Epithelial cell of esophagus (primary cell): ENCODE measurements at regions not wholly inside any gene's neighbourhood (a gene's known extent, or its start where the extent isn't known, plus 50 kb on each side); places are given as distances from the start of the nearest gene placed in this dataset.

Experiments used
- DNase-seq: peaks from one replicate; pipeline ENCODE4 v3.0.0; 2010; ENCODE audit warnings: low read depth
- H3K4me3 ChIP-seq: 2 replicates; pipeline ENCODE4 v1.5.1; 2011; ENCODE audit warnings: mild to moderate bottlenecking, low read length, control low read depth
- CTCF ChIP-seq: IDR thresholded peaks from 2 replicates; pipeline ENCODE4 v1.5.1; 2011; ENCODE audit warnings: low read depth, mild to moderate bottlenecking, low read length, control low read depth, inconsistent platforms; ENCODE audit not compliant: insufficient read depth; ENCODE audit errors: missing control alignments

GRCh38 chr2:104434318-104434792 lies 419.6 kb upstream of the POU3F3 start:
- no peak for TF ChIP-seq CTCF
- peak; percentile 20 for DNase-seq
- H3K4me3 ChIP-seq = no peak overlapping the region

GRCh38 chr2:104434966-104435365 lies 418.9 kb upstream of the POU3F3 start:
- DNase-seq = no peak
- no peak overlapping the region for H3K4me3 ChIP-seq
- no peak for TF ChIP-seq CTCF

GRCh38 chr2:104438481-104438880 lies 415.4 kb upstream of the POU3F3 start:
- TF ChIP-seq CTCF = no peak
- H3K4me3 ChIP-seq = no peak overlapping the region

GRCh38 chr2:104443145-104443544 lies 410.8 kb upstream of the POU3F3 start:
- TF ChIP-seq CTCF = no peak
- no peak overlapping the region for H3K4me3 ChIP-seq
- no peak for DNase-seq

More at GRCh38 chr2:104438481-104438880, 415.4 kb upstream of the POU3F3 start:
- no peak for DNase-seq

GRCh38 chr2:104444392-104444791 lies 409.5 kb upstream of the POU3F3 start:
- no peak overlapping the region for H3K4me3 ChIP-seq
- TF ChIP-seq CTCF = no peak
- DNase-seq = no peak

- TF ChIP-seq CTCF = no peak
- DNase-seq = no peak
- no peak overlapping the region for H3K4me3 ChIP-seq
Observed at GRCh38 chr2:104444889-104445288, 409.0 kb upstream of the POU3F3 start.

- no peak overlapping the region for H3K4me3 ChIP-seq
- no peak for TF ChIP-seq CTCF
- DNase-seq = no peak
Observed at GRCh38 chr2:104447831-104448434, 406.0 kb upstream of the POU3F3 start.
